Common myeloid progenitor, CD34-positive (primary cell): ENCODE measurements at regions not wholly inside any gene's neighbourhood (a gene's known extent, or its start where the extent isn't known, plus 50 kb on each side); places are given as distances from the start of the nearest gene placed in this dataset.

Experiments used
- CTCF ChIA-PET: fragments of 350-600 bp; sonication (Branson Sonifier 250); formaldehyde crosslinking; loops from one replicate; lab custom pipeline; 2021; ENCODE audit warnings: antibody characterized with exemption; lab: Charles Lee
- POLR2A ChIA-PET: fragments of 350-600 bp; sonication (Branson Sonifier 250); formaldehyde crosslinking; loops from one replicate; lab custom pipeline; 2021; ENCODE audit warnings: antibody characterized with exemption; lab: Charles Lee
- DNase-seq, 3 donors: peaks; one replicate each; pipeline versions ENCODE4 v3.0.0 to v3.0.0-alpha.2; 2013
- H3K27ac ChIP-seq, 2 experiments: 1 replicate in 1 of 2; 2 replicates in 1 of 2; pipeline ENCODE4 v1.7.0; 2013; ENCODE audit warnings: inconsistent platforms in 2 of 2, low read length in 2 of 2, mild to moderate bottlenecking in 2 of 2, low read depth in 1 of 2, moderate library complexity in 1 of 2; ENCODE audit not compliant: severe bottlenecking in 2 of 2, insufficient read depth in 1 of 2, poor library complexity in 1 of 2
- H3K27me3 ChIP-seq, 5 experiments: replicated peaks in 2 of 5; 1 replicate in 3 of 5; 2 replicates in 2 of 5; pipeline versions ENCODE4 v1.6.1 to v1.7.0; 2013; ENCODE audit warnings: low read length in 4 of 5, mild to moderate bottlenecking in 2 of 5, moderate library complexity in 2 of 5, inconsistent platforms in 1 of 5; ENCODE audit not compliant: insufficient read depth in 5 of 5, control insufficient read depth in 4 of 5
- H3K36me3 ChIP-seq, 4 experiments: 1 replicate in 2 of 4; 2 replicates in 2 of 4; pipeline versions ENCODE4 v1.6.1 to v1.7.0; 2013; ENCODE audit warnings: low read length in 3 of 4, control low read depth in 1 of 4, mild to moderate bottlenecking in 1 of 4; ENCODE audit not compliant: control insufficient read depth in 4 of 4, insufficient read depth in 4 of 4
- H3K4me1 ChIP-seq, 4 experiments: 1 replicate in 3 of 4; 2 replicates in 1 of 4; pipeline versions ENCODE4 v1.6.1 to v1.7.1; 2013; ENCODE audit warnings: low read length in 3 of 4, mild to moderate bottlenecking in 3 of 4, control low read depth in 1 of 4, inconsistent platforms in 1 of 4, moderate library complexity in 1 of 4; ENCODE audit not compliant: control insufficient read depth in 4 of 4, insufficient read depth in 4 of 4; ENCODE audit errors: control extremely low read depth in 1 of 4
- H3K4me3 ChIP-seq, 7 experiments: 1 replicate in 4 of 7; 2 replicates in 3 of 7; pipeline versions ENCODE4 v1.5.1 to v1.7.0; 2013; ENCODE audit warnings: mild to moderate bottlenecking in 7 of 7, low read length in 6 of 7, moderate library complexity in 6 of 7, inconsistent platforms in 2 of 7, low read depth in 2 of 7, control low read depth in 1 of 7; ENCODE audit not compliant: insufficient read depth in 4 of 7, control insufficient read depth in 1 of 7; ENCODE audit errors: extremely low read depth in 1 of 7
- H3K9me3 ChIP-seq, 5 experiments: 1 replicate in 4 of 5; 2 replicates in 1 of 5; pipeline versions ENCODE4 v1.6.1 to v1.7.1; 2013; ENCODE audit warnings: low read length in 4 of 5, mild to moderate bottlenecking in 2 of 5, inconsistent platforms in 1 of 5, low read depth in 1 of 5, moderate library complexity in 1 of 5; ENCODE audit not compliant: control insufficient read depth in 4 of 5, insufficient read depth in 2 of 5; ENCODE audit errors: control extremely low read depth in 1 of 5
- WGBS: methylation state at CpG from one replicate; pipeline ENCODE4 v1.1.5; 2013; ENCODE audit not compliant: insufficient coverage; 5-methylcytosine and 5-hydroxymethylcytosine counted together

DNA sequence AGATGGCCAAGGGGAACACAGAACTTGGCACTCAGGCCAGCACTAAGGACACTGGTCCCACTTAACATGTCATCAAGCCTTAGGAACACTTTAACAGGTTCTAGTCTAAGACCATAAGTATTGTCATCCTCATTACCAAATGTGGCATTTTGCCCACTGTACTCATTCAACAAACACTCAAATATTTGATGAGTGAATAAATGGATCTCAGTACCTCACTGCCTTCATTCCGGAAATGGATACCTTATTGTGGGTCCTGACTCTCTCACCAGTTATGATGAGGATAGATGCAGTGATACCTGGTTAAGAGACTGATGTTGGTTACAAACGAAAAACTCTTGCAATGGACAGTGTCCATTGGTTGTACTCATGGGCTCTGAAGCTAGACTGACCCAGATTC is 455.2 kb upstream of the DYNLRB2 start:
- no peak for DNase-seq
- Histone ChIP-seq H3K36me3 (no peaks in the 10 kb centered on the region), H3K27ac (no peak overlapping the region), H3K27me3 (no peaks in the 10 kb centered on the region), H3K4me3 (no peak overlapping the region), H3K4me1 (peaks cover 0 to 2% (median 0%) of the 10 kb centered on the region in 4 experiments), H3K9me3 (no peaks in the 10 kb centered on the region)
- CTCF ChIA-PET, result interaction anchor here (1.0 kb wide), 1 partner anchor 821 kb away, joined by 3 read pairs; no protein-coding TSS in a partner anchor
- 83% methylated on average over 1 of the region's 2 CpGs for WGBS
- POLR2A ChIA-PET, result no interaction called here

DNA sequence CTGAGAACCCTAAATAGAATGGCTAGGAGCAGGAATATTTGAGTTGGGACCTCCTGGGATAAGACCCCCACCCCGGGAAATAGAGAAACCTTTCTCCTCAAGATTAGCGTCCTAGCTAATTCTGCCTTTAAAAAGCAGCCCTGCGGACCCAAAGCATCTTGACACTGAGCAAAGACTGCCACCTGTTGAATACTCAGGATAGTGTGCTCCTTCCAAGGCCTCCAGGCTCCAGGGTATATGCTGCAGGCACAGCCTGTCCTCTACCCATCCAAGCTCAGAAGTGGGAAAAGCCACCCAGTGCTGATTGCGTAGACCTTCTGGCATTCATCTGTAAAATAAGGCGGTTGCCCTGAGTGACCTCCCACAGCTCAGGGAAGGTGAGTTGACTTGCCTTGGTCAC is 456.2 kb upstream of the DYNLRB2 start:
- CTCF ChIA-PET, result interaction anchor here (0.5 to 1.9 kb wide), 19 partner anchors 11 to 1960 kb away, joined by 3 to 6 read pairs (median 3); partner anchors contain the start of gene MAF
- peaks cover 0 to 2% (median 0%) of the 10 kb centered on the region in 4 experiments for H3K4me1 ChIP-seq
- DNase-seq, result peak; percentile 57 to 80 (median 76)
- no peaks in the 10 kb centered on the region for H3K27me3 ChIP-seq
- POLR2A ChIA-PET, result interaction anchor here (0.6 kb wide), 2 partner anchors 788 to 1127 kb away, joined by 3 to 4 read pairs; no protein-coding TSS in a partner anchor
- H3K4me3 ChIP-seq, result no peak overlapping the region
- no peaks in the 10 kb centered on the region for H3K36me3 ChIP-seq
- H3K27ac ChIP-seq, result no peak overlapping the region
- H3K9me3 ChIP-seq, result no peaks in the 10 kb centered on the region
- 39% methylated on average over 5 of the region's 5 CpGs for WGBS

DNA sequence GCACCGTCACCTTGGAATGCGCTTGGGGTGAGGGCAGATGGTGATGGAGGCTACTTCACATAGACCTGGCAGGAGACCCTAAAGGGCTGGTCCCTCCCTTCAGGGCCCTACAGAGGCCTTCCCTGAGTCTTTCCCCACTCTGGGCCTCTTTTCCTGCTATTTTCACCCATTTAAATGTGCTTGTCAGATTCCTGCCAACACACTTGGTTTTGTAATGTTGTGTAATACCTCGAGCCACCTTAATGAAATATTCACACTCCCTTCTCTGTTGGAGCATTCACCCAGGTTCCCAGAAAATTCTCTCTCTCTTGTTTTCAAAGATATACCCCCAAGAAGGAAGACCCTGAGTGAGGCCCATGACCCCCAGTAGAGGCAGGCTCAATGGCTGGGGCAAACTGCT is 456.6 kb upstream of the DYNLRB2 start:
- Histone ChIP-seq H3K9me3 (no peaks in the 10 kb centered on the region), H3K27ac (no peak overlapping the region), H3K27me3 (no peaks in the 10 kb centered on the region), H3K4me3 (no peak overlapping the region), H3K36me3 (no peaks in the 10 kb centered on the region), H3K4me1 (peaks cover 0 to 2% (median 0%) of the 10 kb centered on the region in 4 experiments)
- ChIA-PET POLR2A (no interaction called here), CTCF (interaction anchor here (0.5 to 1.9 kb wide), 18 partner anchors 10 to 1960 kb away, joined by 3 to 6 read pairs (median 4); partner anchors contain the start of gene MAF)
- DNase-seq, result no peak
- WGBS, result 100% methylated on average over 2 of the region's 3 CpGs

DNA sequence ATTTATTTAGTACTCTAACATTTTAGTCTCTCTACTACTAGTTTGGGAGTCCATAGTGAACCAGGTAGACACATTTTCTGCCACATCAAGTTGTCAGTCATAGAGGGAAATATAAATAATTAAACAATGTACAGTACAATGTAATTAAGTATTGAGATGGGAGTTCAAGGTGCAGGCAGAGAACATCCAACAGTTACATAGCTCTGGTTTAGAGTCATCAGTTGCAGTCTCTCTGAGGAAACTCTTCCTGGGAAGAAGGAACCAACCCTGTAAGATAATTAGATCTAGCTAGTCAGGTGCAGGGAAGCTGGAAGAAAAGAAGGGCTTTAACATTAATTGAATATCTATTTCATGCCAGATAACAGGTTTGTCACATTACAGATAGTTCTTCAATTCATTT is 457.9 kb upstream of the DYNLRB2 start:
- no peak for DNase-seq
- H3K27me3 ChIP-seq, result no peaks in the 10 kb centered on the region
- no peaks in the 10 kb centered on the region for H3K36me3 ChIP-seq
- no peak overlapping the region for H3K4me3 ChIP-seq
- ChIA-PET POLR2A (no interaction called here), CTCF (interaction anchor here (1.1 kb wide), 1 partner anchor 11 kb away, joined by 3 read pairs; no protein-coding TSS in a partner anchor)
- peaks cover 0 to 2% (median 0%) of the 10 kb centered on the region in 4 experiments for H3K4me1 ChIP-seq
- no peaks in the 10 kb centered on the region for H3K9me3 ChIP-seq
- H3K27ac ChIP-seq, result no peak overlapping the region

DNA sequence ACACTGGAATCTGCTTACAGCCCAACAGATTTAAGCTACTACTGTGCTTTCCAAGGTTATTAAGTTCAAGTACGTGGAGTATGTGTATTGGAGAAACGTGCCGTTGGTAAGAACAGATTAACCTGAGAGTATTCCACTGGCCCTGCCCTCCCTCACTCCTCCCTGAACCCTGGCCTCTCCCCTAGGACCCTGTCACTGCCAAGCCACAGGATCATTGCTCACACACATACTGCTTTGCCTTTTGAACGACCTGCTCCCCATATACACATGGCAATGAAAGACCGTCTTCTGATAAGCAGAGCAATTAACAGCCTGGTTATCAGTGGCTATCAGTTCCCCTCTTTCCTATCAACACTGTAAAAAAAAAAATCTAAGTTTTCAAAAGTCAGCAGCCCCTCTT is 458.9 kb upstream of the DYNLRB2 start:
- CTCF ChIA-PET, result interaction anchor here (1.1 to 1.3 kb wide), 2 partner anchors 10 to 12 kb away, joined by 3 read pairs; no protein-coding TSS in a partner anchor

DNA sequence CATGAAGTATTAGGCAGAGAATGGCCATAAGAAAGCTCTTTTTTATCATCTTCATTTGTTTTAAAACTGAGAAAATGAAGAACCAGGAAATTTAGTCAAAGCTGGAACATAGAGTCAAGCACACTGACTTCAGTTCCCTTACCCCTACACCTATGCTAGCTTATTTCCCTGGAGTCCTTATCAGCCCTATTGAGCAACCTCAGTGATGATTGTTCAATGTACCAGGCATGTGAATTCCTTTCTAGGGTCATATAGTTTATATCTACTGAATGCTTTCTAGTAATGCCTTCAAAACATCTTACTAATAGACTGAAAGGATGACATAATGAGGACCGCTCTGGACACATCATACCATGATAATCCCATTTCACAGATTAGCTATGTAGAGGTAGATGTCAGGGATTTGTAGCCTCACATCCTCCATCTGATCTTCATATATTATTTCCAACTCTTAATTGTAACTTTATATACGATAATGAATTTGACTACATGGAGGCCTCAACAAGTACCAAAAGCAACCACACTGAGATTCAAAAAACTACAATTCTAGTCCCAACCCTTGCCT is 460.4 kb upstream of the DYNLRB2 start:
- no peaks in the 10 kb centered on the region for H3K9me3 ChIP-seq
- ChIA-PET CTCF (interaction anchor here (1.0 kb wide), 1 partner anchor 479 kb away, joined by 3 read pairs; no protein-coding TSS in a partner anchor), POLR2A (interaction anchor here (0.6 kb wide), 1 partner anchor 51 kb away, joined by 3 read pairs; no protein-coding TSS in a partner anchor)
- no CpG with 5 or more reads among the region's 2 CpGs for WGBS
- peaks cover 0 to 2% (median 0%) of the 10 kb centered on the region in 4 experiments for H3K4me1 ChIP-seq
- H3K27ac ChIP-seq, result no peak overlapping the region
- H3K36me3 ChIP-seq, result no peaks in the 10 kb centered on the region
- no peaks in the 10 kb centered on the region for H3K27me3 ChIP-seq
- no peak overlapping the region for H3K4me3 ChIP-seq
- DNase-seq, result no peak

More for the DNA sequence above, 458.9 kb upstream of the DYNLRB2 start:
- peaks cover 0 to 2% (median 0%) of the 10 kb centered on the region in 4 experiments for H3K4me1 ChIP-seq
- no CpG with 5 or more reads among the region's 5 CpGs for WGBS
- no peaks in the 10 kb centered on the region for H3K27me3 ChIP-seq
- H3K9me3 ChIP-seq, result no peaks in the 10 kb centered on the region
- H3K27ac ChIP-seq, result no peak overlapping the region
- H3K36me3 ChIP-seq, result no peaks in the 10 kb centered on the region
- H3K4me3 ChIP-seq, result no peak overlapping the region
- no peak for DNase-seq
- POLR2A ChIA-PET, result no interaction called here

DNA sequence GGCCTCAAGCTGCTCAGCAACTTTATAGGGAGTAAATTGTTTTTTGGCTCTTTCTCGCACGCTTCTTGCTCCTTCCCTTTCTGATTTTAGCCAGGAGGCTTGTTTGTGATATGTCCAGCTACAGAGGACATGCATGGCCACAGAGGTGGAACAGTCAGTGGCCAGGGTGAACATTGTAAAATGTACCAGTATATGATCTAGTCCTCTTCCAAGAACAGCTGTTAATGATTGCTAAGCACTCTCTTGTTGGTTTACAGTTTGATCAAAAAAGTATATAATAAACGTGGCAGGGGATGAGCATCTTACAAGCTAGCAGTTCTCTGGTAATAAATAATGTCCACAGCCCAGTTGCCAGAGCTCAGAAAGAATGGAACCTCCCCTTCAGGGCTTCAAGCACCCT is 461.7 kb upstream of the DYNLRB2 start:
- Histone ChIP-seq H3K4me3 (no peak overlapping the region), H3K27ac (no peak overlapping the region), H3K4me1 (no peaks in the 10 kb centered on the region), H3K9me3 (no peaks in the 10 kb centered on the region), H3K36me3 (no peaks in the 10 kb centered on the region), H3K27me3 (no peaks in the 10 kb centered on the region)
- WGBS, result 100% methylated on average over 3 of the region's 3 CpGs
- no peak for DNase-seq
- ChIA-PET POLR2A (no interaction called here), CTCF (no interaction called here)
